Liver (tissue), 8 donors: ENCODE measurements at regions not wholly inside any gene's neighbourhood (a gene's known extent, or its start where the extent isn't known, plus 50 kb on each side); places are given as distances from the start of the nearest gene placed in this dataset.

ENCODE experiments used
- DNase-seq: peaks from one replicate; pipeline ENCODE4 v3.0.0-alpha.2; 2017; ENCODE audit warnings: low spot score
- H3K27ac ChIP-seq, 2 donors: one replicate each; pipeline ENCODE4 v1.7.0; 2013; ENCODE audit warnings: inconsistent platforms in 2 of 2, low read length in 2 of 2, control low read depth in 1 of 2, low read depth in 1 of 2, mild to moderate bottlenecking in 1 of 2
- H3K27me3 ChIP-seq, 4 donors: one replicate each; pipeline versions ENCODE4 v1.6.1 to v1.7.0; 2013; ENCODE audit warnings: low read length in 3 of 4, inconsistent platforms in 1 of 4, mild to moderate bottlenecking in 1 of 4, moderate library complexity in 1 of 4; ENCODE audit not compliant: control insufficient read depth in 4 of 4, insufficient read depth in 4 of 4
- H3K36me3 ChIP-seq, 4 donors: one replicate each; pipeline versions ENCODE4 v1.6.1 to v1.7.0; 2013; ENCODE audit warnings: low read length in 3 of 4, mild to moderate bottlenecking in 3 of 4, low read depth in 1 of 4, moderate library complexity in 1 of 4; ENCODE audit not compliant: control insufficient read depth in 4 of 4, insufficient read depth in 3 of 4
- H3K4me1 ChIP-seq, 4 donors: one replicate each; pipeline versions ENCODE4 v1.6.1 to v1.7.0; 2013; ENCODE audit warnings: low read length in 3 of 4, mild to moderate bottlenecking in 3 of 4, moderate library complexity in 1 of 4; ENCODE audit not compliant: control insufficient read depth in 4 of 4, insufficient read depth in 4 of 4
- H3K4me3 ChIP-seq, 3 donors: one replicate each; pipeline versions ENCODE4 v1.6.1 to v1.7.0; 2013; ENCODE audit warnings: low read length in 3 of 3, control low read depth in 1 of 3, low read depth in 1 of 3, mild to moderate bottlenecking in 1 of 3
- H3K9ac ChIP-seq, 2 donors: one replicate each; pipeline ENCODE4 v1.7.0; 2013; ENCODE audit warnings: low read length in 2 of 2, mild to moderate bottlenecking in 2 of 2, moderate library complexity in 2 of 2, control low read depth in 1 of 2, low read depth in 1 of 2
- H3K9me3 ChIP-seq, 4 donors: one replicate each; pipeline versions ENCODE4 v1.6.1 to v1.7.0; 2013; ENCODE audit warnings: low read length in 3 of 4; ENCODE audit not compliant: control insufficient read depth in 4 of 4
- CTCF ChIP-seq: fragments of 150-350 bp; IDR thresholded peaks from 2 replicates; pipeline ENCODE4 v1.5.1; 2017; ENCODE audit warnings: improper control_type of control experiment, low read depth, low read length; ENCODE audit not compliant: missing input control
- FOXA1 ChIP-seq: IDR thresholded peaks from 2 replicates; pipeline ENCODE4 v1.6.1; 2016; ENCODE audit warnings: antibody characterized with exemption
- HNF4G ChIP-seq: IDR thresholded peaks from 2 replicates; pipeline ENCODE4 v1.6.1; 2016; ENCODE audit warnings: antibody characterized with exemption
- RAD21 ChIP-seq, 2 donors: IDR thresholded peaks; 2 replicates each; pipeline ENCODE4 v1.6.1; 2016; ENCODE audit warnings: antibody characterized with exemption in 2 of 2, mild to moderate bottlenecking in 2 of 2
- RXRA ChIP-seq, 2 donors: IDR thresholded peaks; 2 replicates each; pipeline ENCODE4 v1.6.1; 2017 to 2018; ENCODE audit warnings: antibody characterized with exemption in 2 of 2, mild to moderate bottlenecking in 1 of 2
- SP1 ChIP-seq: IDR thresholded peaks from 2 replicates; pipeline ENCODE4 v1.6.1; 2018; ENCODE audit warnings: antibody characterized with exemption, mild to moderate bottlenecking
- YY1 ChIP-seq: IDR thresholded peaks from 2 replicates; pipeline ENCODE4 v1.6.1; 2016; ENCODE audit warnings: antibody characterized with exemption, mild to moderate bottlenecking
- ZBTB33 ChIP-seq: IDR thresholded peaks from 2 replicates; pipeline ENCODE4 v1.6.1; 2016; ENCODE audit warnings: antibody characterized with exemption
- WGBS: extraction: QIAGEN DNeasy Blood & Tissue Kit; methylation state at CpG from one replicate; pipeline ENCODE4 v1.1.7; 2013; 5-methylcytosine and 5-hydroxymethylcytosine counted together
- TF ChIP-seq, protein P1 (sequence below): IDR thresholded peaks from 2 replicates; pipeline ENCODE4 v1.6.1; 2016; ENCODE audit warnings: antibody characterized with exemption, mild to moderate bottlenecking
- TF ChIP-seq, protein P2 (sequence below): IDR thresholded peaks from 2 replicates; pipeline ENCODE4 v1.6.1; 2016; ENCODE audit warnings: antibody characterized with exemption
- donor health status: healthy.
- donor health status: healthy.
- donor health status: healthy.
- donor health status: healthy.
- donor health status: healthy.

DNA sequence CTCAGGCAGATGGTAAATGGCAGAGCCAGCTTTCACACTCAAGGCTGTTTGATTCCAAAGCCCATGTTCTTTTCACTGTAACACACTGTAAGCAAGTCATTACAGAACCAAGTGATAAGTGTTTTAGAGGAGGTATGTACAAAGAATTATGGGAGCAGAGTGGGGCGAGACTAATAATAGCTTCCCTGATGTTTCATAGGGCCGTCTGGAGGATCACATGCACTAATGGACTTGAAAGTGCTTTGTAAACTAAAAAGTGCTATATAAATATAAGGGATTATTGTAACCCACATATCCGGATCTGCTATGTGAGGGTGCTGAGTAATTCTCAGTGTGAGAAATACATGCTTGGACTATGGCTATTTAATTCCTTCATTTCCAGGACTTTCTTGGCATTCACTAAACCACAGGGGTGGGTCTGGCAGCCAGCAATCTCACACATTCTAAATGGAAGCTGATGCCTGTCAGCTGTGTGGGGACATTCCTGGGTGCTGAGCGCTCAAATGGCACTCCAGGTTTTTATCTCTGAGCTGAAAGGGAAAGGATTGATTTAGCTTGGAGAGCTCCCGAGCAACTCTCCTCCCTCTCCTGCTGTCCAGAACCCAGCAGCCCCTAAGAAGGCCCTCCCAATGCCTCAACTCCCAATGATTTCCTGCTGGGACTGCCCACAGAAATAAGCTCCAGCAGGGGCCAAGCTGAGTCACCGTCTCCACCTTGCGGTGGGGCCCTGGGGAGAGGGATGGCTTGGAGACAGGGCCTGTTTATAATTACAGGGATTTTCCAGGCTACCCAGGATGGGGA, 222.8 kb downstream of the SOX11 start:
- Histone ChIP-seq H3K27ac (no peak overlapping the region), H3K4me3 (no peak overlapping the region), H3K9ac (no peak overlapping the region), H3K27me3 (peaks cover 0 to 6% (median 0%) of the 10 kb centered on the region in 4 donors), H3K36me3 (no peaks in the 10 kb centered on the region), H3K4me1 (no peaks in the 10 kb centered on the region), H3K9me3 (peaks cover 0 to 1% (median 0%) of the 10 kb centered on the region in 4 donors)
- DNase-seq: no peak
- 42% methylated on average over 7 of the region's 7 CpGs for WGBS
- TF ChIP-seq, protein P1, sequence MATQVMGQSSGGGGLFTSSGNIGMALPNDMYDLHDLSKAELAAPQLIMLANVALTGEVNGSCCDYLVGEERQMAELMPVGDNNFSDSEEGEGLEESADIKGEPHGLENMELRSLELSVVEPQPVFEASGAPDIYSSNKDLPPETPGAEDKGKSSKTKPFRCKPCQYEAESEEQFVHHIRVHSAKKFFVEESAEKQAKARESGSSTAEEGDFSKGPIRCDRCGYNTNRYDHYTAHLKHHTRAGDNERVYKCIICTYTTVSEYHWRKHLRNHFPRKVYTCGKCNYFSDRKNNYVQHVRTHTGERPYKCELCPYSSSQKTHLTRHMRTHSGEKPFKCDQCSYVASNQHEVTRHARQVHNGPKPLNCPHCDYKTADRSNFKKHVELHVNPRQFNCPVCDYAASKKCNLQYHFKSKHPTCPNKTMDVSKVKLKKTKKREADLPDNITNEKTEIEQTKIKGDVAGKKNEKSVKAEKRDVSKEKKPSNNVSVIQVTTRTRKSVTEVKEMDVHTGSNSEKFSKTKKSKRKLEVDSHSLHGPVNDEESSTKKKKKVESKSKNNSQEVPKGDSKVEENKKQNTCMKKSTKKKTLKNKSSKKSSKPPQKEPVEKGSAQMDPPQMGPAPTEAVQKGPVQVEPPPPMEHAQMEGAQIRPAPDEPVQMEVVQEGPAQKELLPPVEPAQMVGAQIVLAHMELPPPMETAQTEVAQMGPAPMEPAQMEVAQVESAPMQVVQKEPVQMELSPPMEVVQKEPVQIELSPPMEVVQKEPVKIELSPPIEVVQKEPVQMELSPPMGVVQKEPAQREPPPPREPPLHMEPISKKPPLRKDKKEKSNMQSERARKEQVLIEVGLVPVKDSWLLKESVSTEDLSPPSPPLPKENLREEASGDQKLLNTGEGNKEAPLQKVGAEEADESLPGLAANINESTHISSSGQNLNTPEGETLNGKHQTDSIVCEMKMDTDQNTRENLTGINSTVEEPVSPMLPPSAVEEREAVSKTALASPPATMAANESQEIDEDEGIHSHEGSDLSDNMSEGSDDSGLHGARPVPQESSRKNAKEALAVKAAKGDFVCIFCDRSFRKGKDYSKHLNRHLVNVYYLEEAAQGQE: no peak
- TF ChIP-seq FOXA1 (no peak), ZBTB33 (no peak), CTCF (no peak), HNF4G (no peak), SP1 (no peak), RAD21 (IDR thresholded peaks at IDR 0.05) (no peak)
- TF ChIP-seq, protein P2, sequence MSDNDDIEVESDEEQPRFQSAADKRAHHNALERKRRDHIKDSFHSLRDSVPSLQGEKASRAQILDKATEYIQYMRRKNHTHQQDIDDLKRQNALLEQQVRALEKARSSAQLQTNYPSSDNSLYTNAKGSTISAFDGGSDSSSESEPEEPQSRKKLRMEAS: no peak

DNA sequence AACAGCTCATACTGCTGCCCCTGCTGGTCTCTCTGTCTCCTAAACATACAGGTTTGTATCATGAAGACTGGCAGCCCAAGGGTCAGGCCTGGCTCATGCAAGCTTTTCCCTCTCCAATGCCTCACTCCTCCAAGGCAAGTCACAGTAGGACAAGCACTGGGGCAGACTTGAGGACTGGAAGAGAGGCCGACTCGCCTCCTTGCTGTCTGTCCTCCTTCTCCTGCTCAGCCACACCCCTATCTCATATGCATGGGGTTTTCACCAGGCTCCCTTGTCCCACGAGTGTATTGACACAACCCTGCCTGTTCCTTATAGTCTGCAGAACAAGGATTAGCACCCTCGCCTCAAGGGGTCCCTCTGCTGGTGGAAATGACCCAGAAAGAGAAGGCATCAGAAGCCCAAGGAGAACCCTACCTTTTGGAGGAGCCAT, 223.7 kb downstream of the SOX11 start:
- 40% methylated on average over 4 of the region's 4 CpGs for WGBS
- H3K4me1 ChIP-seq: no peaks in the 10 kb centered on the region
- H3K9me3 ChIP-seq: peaks cover 0 to 1% (median 0%) of the 10 kb centered on the region in 4 donors
- H3K9ac ChIP-seq: no peak overlapping the region
- TF ChIP-seq RXRA (IDR thresholded peaks at IDR 0.05): no peak
- no peak for TF ChIP-seq ZBTB33
- no peak for TF ChIP-seq YY1
- peak in 1 of 2 donors; percentile 23 for TF ChIP-seq RAD21 (IDR thresholded peaks at IDR 0.05)
- no peaks in the 10 kb centered on the region for H3K36me3 ChIP-seq
- H3K27ac ChIP-seq: no peak overlapping the region
- no peak for DNase-seq
- H3K4me3 ChIP-seq: no peak overlapping the region
- peaks cover 0 to 6% (median 0%) of the 10 kb centered on the region in 4 donors for H3K27me3 ChIP-seq
